Tibial nerve (tissue), 4 donors: ENCODE measurements at regions not wholly inside any gene's neighbourhood (a gene's known extent, or its start where the extent isn't known, plus 50 kb on each side); places are given as distances from the start of the nearest gene placed in this dataset.

ENCODE experiments used
- DNase-seq, 2 donors: peaks; one replicate each; pipeline ENCODE4 v3.0.0-alpha.2; 2019; ENCODE audit warnings: low spot score in 2 of 2
- H3K27ac ChIP-seq, 4 donors: fragments of 200-600 bp; sonication (generic) in 3 of 4; one replicate each; pipeline ENCODE4 v1.5.1; 2017 to 2019; ENCODE audit warnings: mild to moderate bottlenecking in 1 of 4
- H3K27me3 ChIP-seq, 2 donors: fragments of 200-600 bp; sonication (generic) in 1 of 2; one replicate each; pipeline versions ENCODE4 v1.5.1 to v1.6.0; 2017 to 2019
- H3K36me3 ChIP-seq, 3 donors: fragments of 200-600 bp; sonication (generic); one replicate each; pipeline ENCODE4 v1.5.1; 2018 to 2019
- H3K4me1 ChIP-seq, 4 donors: fragments of 200-600 bp; sonication (generic) in 3 of 4; one replicate each; pipeline ENCODE4 v1.5.1; 2017 to 2019
- H3K4me3 ChIP-seq, 4 donors: fragments of 200-600 bp; sonication (generic) in 3 of 4; one replicate each; pipeline ENCODE4 v1.5.1; 2017 to 2019; ENCODE audit warnings: mild to moderate bottlenecking in 1 of 4, moderate library complexity in 1 of 4
- H3K9me3 ChIP-seq, 4 donors: fragments of 200-600 bp; sonication (generic) in 3 of 4; one replicate each; pipeline ENCODE4 v1.5.1; 2017 to 2019
- CTCF ChIP-seq, 5 experiments: fragments of 200-600 bp in 3 of 5; fragments of 450-650 bp in 2 of 5; sonication (generic) in 3 of 5; IDR thresholded peaks; one replicate each; pipeline ENCODE4 v1.5.1; 2016 to 2019; ENCODE audit warnings: antibody characterized with exemption in 5 of 5, mild to moderate bottlenecking in 3 of 5, moderate library complexity in 2 of 5
- EP300 ChIP-seq, 2 donors: sonication (generic); formaldehyde crosslinking; IDR thresholded peaks; one replicate each; pipeline ENCODE4 v1.6.1; 2017; ENCODE audit warnings: antibody characterized with exemption in 2 of 2, mild to moderate bottlenecking in 1 of 2
- POLR2A ChIP-seq, 2 donors: fragments of 450-650 bp; IDR thresholded peaks; one replicate each; pipeline ENCODE4 v1.6.1; 2017; ENCODE audit warnings: antibody characterized with exemption in 2 of 2, mild to moderate bottlenecking in 2 of 2, moderate library complexity in 2 of 2
- WGBS, 2 donors: methylation state at CpG; one replicate each; pipeline ENCODE4 v1.1.5; 2018; 5-methylcytosine and 5-hydroxymethylcytosine counted together

GRCh38 chr3:194281306-194281705 is 69.8 kb downstream of the CPN2 start:
- H3K9me3 ChIP-seq, result no peaks in the 10 kb centered on the region
- no peak overlapping the region for H3K27ac ChIP-seq
- H3K36me3 ChIP-seq, result no peaks in the 10 kb centered on the region
- no peaks in the 10 kb centered on the region for H3K27me3 ChIP-seq
- TF ChIP-seq POLR2A (IDR thresholded peaks at IDR 0.05) (no peak), CTCF (IDR thresholded peaks at IDR 0.05) (no peak)
- H3K4me3 ChIP-seq, result no peak overlapping the region
- WGBS, 2 donors, result 100% methylated on average over 7 to 8 of the region's 8 CpGs
- H3K4me1 ChIP-seq, result peaks cover 5 to 80% (median 33%) of the 10 kb centered on the region in 4 donors
- DNase-seq, result no peak

GRCh38 chr3:194281766-194282165 is 69.4 kb downstream of the CPN2 start:
- DNase-seq, result no peak

GRCh38 chr3:194282436-194283122 is 68.5 kb downstream of the CPN2 start:
- TF ChIP-seq POLR2A (IDR thresholded peaks at IDR 0.05), result no peak
- no peak for TF ChIP-seq EP300 (IDR thresholded peaks at IDR 0.05)
- no peak for TF ChIP-seq CTCF (IDR thresholded peaks at IDR 0.05)
- Histone ChIP-seq H3K27me3 (peaks cover 0 to 3% of the 10 kb centered on the region in 2 donors), H3K36me3 (no peaks in the 10 kb centered on the region), H3K9me3 (no peaks in the 10 kb centered on the region), H3K4me1 (peaks cover 5 to 76% (median 22%) of the 10 kb centered on the region in 4 donors), H3K4me3 (no peak overlapping the region), H3K27ac (peak overlapping the region in 2 of 4 donors; percentile 30 to 65)
- 73 to 75% methylated on average over 14 to 15 of the region's 15 CpGs for WGBS, 2 donors
- no peak for DNase-seq

More at GRCh38 chr3:194281766-194282165, 69.4 kb downstream of the CPN2 start:
- Histone ChIP-seq H3K9me3 (no peaks in the 10 kb centered on the region), H3K4me3 (no peak overlapping the region), H3K4me1 (peaks cover 5 to 80% (median 30%) of the 10 kb centered on the region in 4 donors), H3K27me3 (peaks cover 0 to under 1% of the 10 kb centered on the region in 2 donors), H3K27ac (peak overlapping the region in 1 of 4 donors; percentile 30), H3K36me3 (no peaks in the 10 kb centered on the region)
- TF ChIP-seq POLR2A (IDR thresholded peaks at IDR 0.05) (no peak), CTCF (IDR thresholded peaks at IDR 0.05) (no peak), EP300 (IDR thresholded peaks at IDR 0.05) (no peak)
- WGBS, 2 donors, result 84 to 88% methylated on average over 10 of the region's 10 CpGs

- TF ChIP-seq EP300 (IDR thresholded peaks at IDR 0.05), result peak in 1 of 2 donors; percentile 55
- TF ChIP-seq POLR2A (IDR thresholded peaks at IDR 0.05), result no peak
- no peak for DNase-seq
- Histone ChIP-seq H3K27me3 (peaks cover 0 to 3% of the 10 kb centered on the region in 2 donors), H3K27ac (peak overlapping the region in 2 of 4 donors; percentile 44 to 65), H3K4me1 (peaks cover 5 to 68% (median 14%) of the 10 kb centered on the region in 4 donors), H3K9me3 (no peaks in the 10 kb centered on the region), H3K36me3 (no peaks in the 10 kb centered on the region), H3K4me3 (no peak overlapping the region)
- WGBS, 2 donors, result 61 to 64% methylated on average over 12 of the region's 12 CpGs
Observed at GRCh38 chr3:194283221-194284006, 67.7 kb downstream of the CPN2 start.

GRCh38 chr3:194284351-194284750 is 66.8 kb downstream of the CPN2 start:
- no peak for DNase-seq
- Histone ChIP-seq H3K4me3 (no peak overlapping the region), H3K27me3 (peaks cover 0 to 3% of the 10 kb centered on the region in 2 donors), H3K9me3 (no peaks in the 10 kb centered on the region), H3K27ac (peak overlapping the region in 1 of 4 donors; percentile 65), H3K36me3 (no peaks in the 10 kb centered on the region), H3K4me1 (peaks cover 0 to 58% (median 7%) of the 10 kb centered on the region in 4 donors)
- TF ChIP-seq EP300 (IDR thresholded peaks at IDR 0.05) (no peak), POLR2A (IDR thresholded peaks at IDR 0.05) (no peak), CTCF (IDR thresholded peaks at IDR 0.05) (no peak)
- 96 to 100% methylated on average over 5 of the region's 5 CpGs for WGBS, 2 donors
